Neuronal stem cell (in vitro differentiated cells): ENCODE measurements at regions not wholly inside any gene's neighbourhood (a gene's known extent, or its start where the extent isn't known, plus 50 kb on each side); places are given as distances from the start of the nearest gene placed in this dataset.

Experiments used
- DNase-seq: peaks from one replicate; pipeline ENCODE4 v3.0.0-alpha.2; 2013; ENCODE audit warnings: low spot score
- H2AFZ ChIP-seq: one replicate; pipeline ENCODE4 v1.6.1; 2013; ENCODE audit warnings: mild to moderate bottlenecking, low read length, inconsistent platforms
- H2AK5ac ChIP-seq: 2 replicates; pipeline ENCODE4 v1.6.1; 2013; ENCODE audit warnings: low read depth, mild to moderate bottlenecking, inconsistent platforms, low read length, moderate library complexity, mixed read lengths
- H2BK120ac ChIP-seq: 2 replicates; pipeline ENCODE4 v1.6.1; 2013; ENCODE audit warnings: low read depth, mild to moderate bottlenecking, inconsistent platforms, low read length, moderate library complexity, mixed read lengths
- H2BK12ac ChIP-seq: one replicate; pipeline ENCODE4 v1.6.1; 2013; ENCODE audit warnings: low read length, inconsistent platforms
- H2BK15ac ChIP-seq: 2 replicates; pipeline ENCODE4 v1.6.1; 2013; ENCODE audit warnings: mild to moderate bottlenecking, low read length, inconsistent platforms, mixed read lengths
- H2BK5ac ChIP-seq: one replicate; pipeline ENCODE4 v1.6.1; 2013; ENCODE audit warnings: inconsistent platforms, mild to moderate bottlenecking, low read length, moderate library complexity
- H3K14ac ChIP-seq: one replicate; pipeline ENCODE4 v1.6.1; 2013; ENCODE audit warnings: low read length, inconsistent platforms
- H3K18ac ChIP-seq: 2 replicates; pipeline ENCODE4 v1.6.1; 2013; ENCODE audit warnings: low read length, inconsistent platforms
- H3K23ac ChIP-seq: 2 replicates; pipeline ENCODE4 v1.6.1; 2013; ENCODE audit warnings: low read depth, mild to moderate bottlenecking, mixed read lengths, low read length, inconsistent platforms; ENCODE audit not compliant: poor library complexity
- H3K27ac ChIP-seq: replicated peaks from 3 replicates; pipeline ENCODE4 v1.5.1; 2013; ENCODE audit warnings: low read length, inconsistent platforms
- H3K27me3 ChIP-seq, 3 experiments: 2 replicates each; pipeline ENCODE4 v1.6.1; 2013; ENCODE audit warnings: low read length in 3 of 3, mild to moderate bottlenecking in 2 of 3, inconsistent platforms in 1 of 3, low read depth in 1 of 3, mixed read lengths in 1 of 3, moderate library complexity in 1 of 3; ENCODE audit not compliant: control insufficient read depth in 3 of 3, insufficient read depth in 3 of 3
- H3K36me3 ChIP-seq, 2 donors: replicated peaks in 1 of 2; 2 replicates each; pipeline ENCODE4 v1.6.1; 2013; ENCODE audit warnings: low read length in 2 of 2; ENCODE audit not compliant: control insufficient read depth in 2 of 2, insufficient read depth in 2 of 2
- H3K4ac ChIP-seq: 2 replicates; pipeline ENCODE4 v1.6.1; 2013; ENCODE audit warnings: inconsistent platforms, mild to moderate bottlenecking, low read length, moderate library complexity
- H3K4me1 ChIP-seq, 2 donors: 1 replicate in 1 of 2; 2 replicates in 1 of 2; pipeline ENCODE4 v1.6.1; 2013; ENCODE audit warnings: low read length in 2 of 2, low read depth in 1 of 2; ENCODE audit not compliant: control insufficient read depth in 2 of 2, insufficient read depth in 1 of 2
- H3K4me2 ChIP-seq: one replicate; pipeline ENCODE4 v1.6.1; 2013; ENCODE audit warnings: mild to moderate bottlenecking, low read length, inconsistent platforms; ENCODE audit not compliant: insufficient read depth, poor library complexity, severe bottlenecking
- H3K4me3 ChIP-seq, 2 donors: 2 replicates each; pipeline ENCODE4 v1.5.1; 2013; ENCODE audit warnings: low read length in 2 of 2, mild to moderate bottlenecking in 2 of 2, inconsistent platforms in 1 of 2, moderate library complexity in 1 of 2
- H3K79me1 ChIP-seq: one replicate; pipeline ENCODE4 v1.6.1; 2013; ENCODE audit warnings: low read depth, mild to moderate bottlenecking, inconsistent platforms, low read length, moderate library complexity
- H3K9ac ChIP-seq: one replicate; pipeline ENCODE4 v1.6.1; 2013; ENCODE audit warnings: mild to moderate bottlenecking, low read depth, low read length, inconsistent platforms; ENCODE audit not compliant: poor library complexity
- H3K9me3 ChIP-seq, 2 donors: replicated peaks in 1 of 2; 2 replicates each; pipeline versions ENCODE3 to v1.6.1; 2013; ENCODE audit warnings: low read length in 2 of 2, mild to moderate bottlenecking in 2 of 2, inconsistent platforms in 1 of 2, low read depth in 1 of 2, mixed read lengths in 1 of 2, moderate library complexity in 1 of 2; ENCODE audit not compliant: control insufficient read depth in 2 of 2, insufficient read depth in 1 of 2
- H4K8ac ChIP-seq: one replicate; pipeline ENCODE4 v1.6.1; 2013; ENCODE audit warnings: low read depth, mild to moderate bottlenecking, inconsistent platforms, low read length, moderate library complexity
- H4K91ac ChIP-seq: one replicate; pipeline ENCODE4 v1.6.1; 2013; ENCODE audit warnings: low read length, low read depth, mild to moderate bottlenecking, inconsistent platforms; ENCODE audit not compliant: poor library complexity
- WGBS, 2 donors: extraction: QIAGEN DNeasy Blood & Tissue Kit; methylation state at CpG; one replicate each; pipeline ENCODE4 v1.1.7; 2013; ENCODE audit warnings: missing lambda C conversion rate in 2 of 2, mixed read lengths in 1 of 2; ENCODE audit not compliant: insufficient read length in 2 of 2, insufficient replicate concordance in 1 of 2; ENCODE audit errors: extremely low coverage in 2 of 2; 5-methylcytosine and 5-hydroxymethylcytosine counted together

DNA sequence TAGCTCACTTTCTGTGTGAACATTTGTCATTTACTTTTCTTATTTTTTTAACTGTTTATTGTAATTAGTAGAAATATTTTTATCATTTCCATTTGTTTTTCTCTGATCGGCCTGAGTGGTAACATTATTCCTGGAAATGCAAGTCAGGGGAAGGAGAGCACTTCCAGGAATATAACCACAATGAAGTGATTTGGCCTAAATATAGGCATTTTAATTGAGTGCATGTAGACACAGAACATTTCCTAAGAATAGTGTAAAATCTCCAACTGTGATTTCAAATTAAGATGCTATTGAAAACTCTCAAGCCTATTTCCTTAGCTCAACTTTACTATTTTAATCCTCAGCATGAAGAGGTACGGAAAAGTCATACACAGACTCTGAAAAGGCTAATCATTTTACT is 86.5 kb upstream of the SKAP2 start:
- Histone ChIP-seq H3K4me2 (no peak overlapping the region), H3K36me3 (no peaks in the 10 kb centered on the region), H3K4me1 (peaks cover 0 to 4% of the 10 kb centered on the region in 2 donors), H2BK5ac (no peak overlapping the region), H3K9me3 (no peaks in the 10 kb centered on the region), H3K4me3 (no peak overlapping the region), H4K91ac (no peak overlapping the region), H2AK5ac (no peak overlapping the region), H3K27me3 (no peaks in the 10 kb centered on the region), H3K18ac (no peak overlapping the region), H2BK15ac (no peak overlapping the region), H3K27ac (no peak overlapping the region), H3K79me1 (no peaks in the 10 kb centered on the region), H2AFZ (no peak overlapping the region), H4K8ac (no peak overlapping the region), H2BK12ac (no peak overlapping the region), H3K14ac (no peak overlapping the region), H2BK120ac (no peak overlapping the region), H3K23ac (no peak overlapping the region), H3K9ac (no peak overlapping the region), H3K4ac (no peak overlapping the region)
- no CpG with 5 or more reads among the region's 2 CpGs for WGBS, 2 donors
- no peak for DNase-seq

DNA sequence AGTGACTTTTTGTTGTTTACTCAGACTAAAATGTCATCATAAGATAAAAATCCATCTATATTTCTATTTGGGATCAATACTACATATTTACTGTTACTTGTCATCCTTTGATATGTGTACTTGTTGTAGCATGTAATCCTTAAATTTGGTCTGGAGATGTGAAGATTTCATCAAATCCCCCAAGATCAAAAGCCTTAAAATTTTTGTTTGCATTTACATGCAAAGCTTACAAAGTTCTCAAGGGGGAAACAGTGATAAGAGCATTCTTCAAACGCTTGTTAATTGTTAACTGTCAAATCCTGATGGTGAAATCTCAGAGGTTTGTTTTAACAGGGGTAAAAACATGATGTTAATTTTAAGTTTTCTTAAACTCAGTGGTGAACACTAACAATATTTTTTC is 84.9 kb upstream of the SKAP2 start:
- no CpG with 5 or more reads among the region's 1 CpG for WGBS, 2 donors
- Histone ChIP-seq H3K27me3 (no peaks in the 10 kb centered on the region), H2BK12ac (no peak overlapping the region), H3K27ac (no peak overlapping the region), H3K36me3 (no peaks in the 10 kb centered on the region), H3K79me1 (no peaks in the 10 kb centered on the region), H3K4me1 (peaks cover 0 to 4% of the 10 kb centered on the region in 2 donors), H2BK5ac (no peak overlapping the region), H3K9me3 (no peaks in the 10 kb centered on the region), H3K4ac (no peak overlapping the region), H3K14ac (no peak overlapping the region), H3K23ac (no peak overlapping the region), H2BK15ac (no peak overlapping the region), H3K4me3 (no peak overlapping the region), H3K4me2 (no peak overlapping the region), H2AFZ (no peak overlapping the region), H3K18ac (no peak overlapping the region), H2BK120ac (no peak overlapping the region), H4K8ac (no peak overlapping the region), H4K91ac (no peak overlapping the region), H3K9ac (no peak overlapping the region), H2AK5ac (no peak overlapping the region)
- DNase-seq, result no peak

DNA sequence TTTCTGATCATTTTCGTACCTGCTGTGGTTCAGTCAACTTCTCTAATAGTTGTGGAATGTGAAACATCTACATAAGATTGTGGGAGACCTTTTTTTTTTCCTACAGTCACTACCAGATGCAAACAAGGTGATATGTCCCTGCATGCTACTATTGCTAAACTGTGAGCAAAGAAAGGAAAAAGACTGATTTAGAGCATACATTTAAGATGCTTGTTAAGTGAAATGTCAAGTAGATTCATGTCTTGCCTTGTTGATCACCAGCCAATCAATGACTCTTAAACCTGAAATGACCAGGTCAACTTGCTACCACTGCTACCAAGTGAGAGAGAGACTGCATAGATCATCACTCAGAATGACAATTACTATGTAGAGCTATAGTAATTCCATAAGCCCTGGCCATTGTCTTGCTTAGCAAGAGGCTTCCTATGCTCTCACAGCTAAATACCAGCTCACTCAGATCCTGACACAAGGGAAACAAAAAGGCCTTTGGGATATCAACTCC is 84.3 kb upstream of the SKAP2 start:
- no peak overlapping the region for H4K8ac ChIP-seq

DNA sequence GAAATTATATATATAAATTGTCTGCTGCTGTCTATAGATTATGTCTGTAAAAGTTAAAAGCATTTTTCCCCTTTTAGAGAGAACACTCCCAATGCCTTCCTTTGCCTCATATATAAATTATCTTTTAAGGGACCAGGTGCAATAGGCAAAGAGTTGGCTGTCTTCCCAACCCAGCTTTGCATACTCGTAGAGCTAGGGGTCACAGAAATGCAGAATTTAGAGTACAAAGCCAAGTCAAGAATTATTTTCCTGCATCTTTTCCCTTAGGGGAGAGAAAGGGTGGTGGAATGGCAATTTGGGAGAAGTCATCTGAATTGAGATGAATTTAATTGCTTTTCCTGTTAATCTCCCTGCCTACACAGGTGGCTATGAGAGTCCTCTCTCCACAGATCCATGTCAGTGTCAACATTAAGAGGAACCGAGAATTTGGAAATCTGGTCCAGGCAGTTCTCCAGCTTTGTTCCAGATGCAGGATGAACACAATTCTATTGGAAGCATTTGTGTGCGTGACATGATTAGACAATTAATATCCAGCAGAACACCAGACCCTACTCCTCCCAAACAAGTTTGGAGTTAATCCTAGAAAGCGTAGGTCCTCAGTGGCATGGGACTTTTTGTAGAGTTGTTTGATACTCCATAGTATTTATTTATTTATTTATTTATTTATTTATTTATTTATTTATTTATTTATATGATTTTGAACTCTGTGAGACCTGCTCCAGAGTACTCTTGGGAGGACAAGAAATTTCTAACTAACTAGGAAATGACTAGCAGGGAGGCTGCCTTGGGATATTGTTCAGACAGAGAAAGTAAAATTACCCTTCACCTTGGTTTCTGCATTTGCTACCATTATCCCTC is 80.3 kb upstream of the SKAP2 start:
- Histone ChIP-seq H3K14ac (no peak overlapping the region), H3K27ac (no peak overlapping the region), H2BK5ac (no peak overlapping the region), H3K23ac (no peak overlapping the region), H4K91ac (no peak overlapping the region), H3K4me3 (no peak overlapping the region), H3K9ac (no peak overlapping the region), H3K4me2 (no peak overlapping the region), H2AFZ (no peak overlapping the region), H3K9me3 (no peaks in the 10 kb centered on the region), H2BK120ac (no peak overlapping the region), H2BK15ac (no peak overlapping the region), H3K79me1 (no peaks in the 10 kb centered on the region), H2BK12ac (no peak overlapping the region), H3K4ac (no peak overlapping the region), H3K27me3 (no peaks in the 10 kb centered on the region), H3K36me3 (no peaks in the 10 kb centered on the region), H2AK5ac (no peak overlapping the region), H4K8ac (no peak overlapping the region), H3K18ac (no peak overlapping the region), H3K4me1 (peaks cover 0 to 4% of the 10 kb centered on the region in 2 donors)
- no peak for DNase-seq
- no CpG with 5 or more reads among the region's 4 CpGs for WGBS, 2 donors

More for the DNA sequence above, 84.3 kb upstream of the SKAP2 start:
- no peaks in the 10 kb centered on the region for H3K79me1 ChIP-seq
- H3K4me1 ChIP-seq, result peaks cover 0 to 4% of the 10 kb centered on the region in 2 donors
- H2AK5ac ChIP-seq, result no peak overlapping the region
- H3K18ac ChIP-seq, result no peak overlapping the region
- H3K27ac ChIP-seq, result no peak overlapping the region
- H3K9ac ChIP-seq, result no peak overlapping the region
- H3K4me3 ChIP-seq, result no peak overlapping the region
- H2AFZ ChIP-seq, result no peak overlapping the region
- no peak overlapping the region for H4K91ac ChIP-seq
- H3K4me2 ChIP-seq, result no peak overlapping the region
- no peaks in the 10 kb centered on the region for H3K36me3 ChIP-seq
- no peaks in the 10 kb centered on the region for H3K27me3 ChIP-seq
- H2BK12ac ChIP-seq, result no peak overlapping the region
- no peak for DNase-seq
- H3K9me3 ChIP-seq, result no peaks in the 10 kb centered on the region
- H2BK120ac ChIP-seq, result no peak overlapping the region
- no peak overlapping the region for H3K4ac ChIP-seq
- H3K14ac ChIP-seq, result no peak overlapping the region
- no CpG with 5 or more reads among the region's 1 CpG for WGBS, 2 donors
- H2BK15ac ChIP-seq, result no peak overlapping the region
- H2BK5ac ChIP-seq, result no peak overlapping the region
- H3K23ac ChIP-seq, result no peak overlapping the region
